Left ventricle myocardium inferior (tissue), 1 donor: ENCODE measurements at regions not wholly inside any gene's neighbourhood (a gene's known extent, or its start where the extent isn't known, plus 50 kb on each side); places are given as distances from the start of the nearest gene placed in this dataset.
"Not testable (repeated sequence)": the region's sequence is repeated elsewhere in the genome, so short reads cannot be mapped to it uniquely, and the experiment has no call there.

Experiments
- DNase-seq: peaks from one replicate; pipeline ENCODE4 v3.0.0-alpha.2; 2020
- H3K27ac ChIP-seq: fragments of 200-600 bp; replicated peaks from 2 replicates; pipeline ENCODE4 v1.8.0; 2021
- H3K27me3 ChIP-seq: fragments of 200-600 bp; 2 replicates; pipeline ENCODE4 v1.8.0; 2021; ENCODE audit warnings: low read depth
- H3K36me3 ChIP-seq: fragments of 200-600 bp; 2 replicates; pipeline ENCODE4 v1.8.0; 2021
- H3K4me1 ChIP-seq: fragments of 200-600 bp; 2 replicates; pipeline ENCODE4 v1.8.0; 2021
- H3K4me3 ChIP-seq: fragments of 200-600 bp; 2 replicates; pipeline ENCODE4 v1.8.0; 2021; ENCODE audit warnings: mild to moderate bottlenecking, moderate library complexity
- H3K9me3 ChIP-seq: fragments of 200-600 bp; replicated peaks from 2 replicates; pipeline ENCODE4 v1.8.0; 2021
- intact Hi-C: fragments of 100-400 bp; cut with micrococcal nuclease; formaldehyde crosslinking; loops from one replicate; pipeline ENCODE4 v1.11.0; 2022
- donor health status: DM: no; HTN: yes; CAD: no; lungs with severe emphysema.

GRCh38 chr9:138219249-138219648, 341.7 kb downstream of the CACNA1B start:
- H3K4me3 ChIP-seq, H3K27me3 ChIP-seq, H3K36me3 ChIP-seq, intact Hi-C loops, H3K4me1 ChIP-seq, H3K27ac ChIP-seq, H3K9me3 ChIP-seq, DNase-seq: not testable (repeated sequence)

- DNase-seq, H3K27me3 ChIP-seq, intact Hi-C loops, H3K9me3 ChIP-seq, H3K27ac ChIP-seq, H3K4me1 ChIP-seq, H3K4me3 ChIP-seq, H3K36me3 ChIP-seq: not testable (repeated sequence)
Observed at GRCh38 chr9:138221446-138222054, 344.0 kb downstream of the CACNA1B start.

GRCh38 chr9:138237099-138237498, 359.5 kb downstream of the CACNA1B start:
- H3K27me3 ChIP-seq, H3K4me3 ChIP-seq, DNase-seq, H3K27ac ChIP-seq, intact Hi-C loops, H3K36me3 ChIP-seq, H3K4me1 ChIP-seq, H3K9me3 ChIP-seq: not testable (repeated sequence)

- H3K27ac ChIP-seq, H3K4me3 ChIP-seq, H3K27me3 ChIP-seq, DNase-seq, H3K9me3 ChIP-seq, intact Hi-C loops, H3K36me3 ChIP-seq, H3K4me1 ChIP-seq: not testable (repeated sequence)
Observed at GRCh38 chr9:138282903-138283302, 405.3 kb downstream of the CACNA1B start.
